Activated CD8-positive, alpha-beta T cell treated with anti-CD3 and anti-CD28 coated beads for 36 hours (primary cell): ENCODE measurements at regions not wholly inside any gene's neighbourhood (a gene's known extent, or its start where the extent isn't known, plus 50 kb on each side); places are given as distances from the start of the nearest gene placed in this dataset.
"Not testable (repeated sequence)": the region's sequence is repeated elsewhere in the genome, so short reads cannot be mapped to it uniquely, and the experiment has no call there.

Experiments used
- ATAC-seq: fragments of 200-7000 bp; cut with Tn5 transposase; one replicate; pipeline ENCODE4 v1.10.0; 2021; ENCODE audit warnings: mild to moderate bottlenecking, moderate library complexity
- CTCF ChIA-PET: fragments of 350-600 bp; sonication (Branson Sonifier 250); formaldehyde crosslinking; loops from one replicate; lab custom pipeline; 2021; ENCODE audit warnings: antibody characterized with exemption; lab: Charles Lee
- POLR2A ChIA-PET: fragments of 350-600 bp; sonication (Branson Sonifier 250); formaldehyde crosslinking; loops from one replicate; lab custom pipeline; 2021; ENCODE audit warnings: antibody characterized with exemption; lab: Charles Lee
- DNase-seq: peaks from one replicate; pipeline ENCODE4 v3.0.0-alpha.2; 2020
- H3K27ac Mint-ChIP-seq: one replicate; pipeline ENCODE4 v1.8.0; 2021; ENCODE audit warnings: mild to moderate bottlenecking, mixed read lengths
- H3K27me3 Mint-ChIP-seq: one replicate; pipeline ENCODE4 v1.8.0; 2021; ENCODE audit warnings: mixed read lengths
- H3K36me3 Mint-ChIP-seq: one replicate; pipeline ENCODE4 v1.8.0; 2021; ENCODE audit warnings: low read depth, mixed read lengths
- H3K4me1 Mint-ChIP-seq: one replicate; pipeline ENCODE4 v1.8.0; 2021; ENCODE audit warnings: low read depth, mixed read lengths
- H3K4me3 Mint-ChIP-seq: one replicate; pipeline ENCODE4 v1.8.0; 2021; ENCODE audit warnings: mild to moderate bottlenecking, moderate library complexity, mixed read lengths
- H3K9me3 Mint-ChIP-seq: one replicate; pipeline ENCODE4 v1.8.0; 2021; ENCODE audit warnings: mixed read lengths
- CTCF ChIP-seq: fragments of 200-600 bp; IDR thresholded peaks from one replicate; pipeline ENCODE4 v1.8.0; 2022; ENCODE audit warnings: antibody characterized with exemption, mild to moderate bottlenecking
- intact Hi-C: fragments of 100-400 bp; cut with micrococcal nuclease; formaldehyde crosslinking; loops from one replicate; pipeline ENCODE4 v1.10.0; 2022

- H3K4me1 Mint-ChIP-seq, result no peaks in the 10 kb centered on the region
- H3K9me3 Mint-ChIP-seq, result peaks cover 19% of the 10 kb centered on the region
- peaks cover 1% of the 10 kb centered on the region for H3K27me3 Mint-ChIP-seq
- H3K4me3 Mint-ChIP-seq, result no peak overlapping the region
- ChIA-PET POLR2A (no interaction called here), CTCF (no interaction called here)
- no peak overlapping the region for H3K27ac Mint-ChIP-seq
- H3K36me3 Mint-ChIP-seq, result no peaks in the 10 kb centered on the region
- ATAC-seq (no peak), DNase-seq (no peak)
- intact Hi-C loops, result no loop called here
- no peak for TF ChIP-seq CTCF
Observed at GRCh38 chr7:69438584-69439412, 159.5 kb upstream of the AUTS2 start.

GRCh38 chr7:69439636-69440325 lies 158.5 kb upstream of the AUTS2 start:
- intact Hi-C loops, result no loop called here
- Mint-ChIP-seq H3K4me1 (no peaks in the 10 kb centered on the region), H3K4me3 (no peak overlapping the region), H3K27ac (no peak overlapping the region), H3K9me3 (peaks cover 17% of the 10 kb centered on the region), H3K27me3 (no peaks in the 10 kb centered on the region), H3K36me3 (no peaks in the 10 kb centered on the region)
- ChIA-PET POLR2A (no interaction called here), CTCF (no interaction called here)
- DNase-seq (no peak), ATAC-seq (no peak)
- no peak for TF ChIP-seq CTCF

GRCh38 chr7:69440976-69441375 lies 157.3 kb upstream of the AUTS2 start:
- CTCF ChIA-PET, result interaction anchor here (0.6 kb wide), 1 partner anchor 54 kb away, joined by 3 read pairs; no protein-coding TSS in a partner anchor
- Mint-ChIP-seq H3K36me3 (no peaks in the 10 kb centered on the region), H3K4me1 (no peaks in the 10 kb centered on the region), H3K4me3 (no peak overlapping the region), H3K27ac (no peak overlapping the region), H3K9me3 (peaks cover 17% of the 10 kb centered on the region), H3K27me3 (no peaks in the 10 kb centered on the region)
- TF ChIP-seq CTCF, result no peak
- ATAC-seq (no peak), DNase-seq (no peak)
- intact Hi-C loops, result no loop called here
- POLR2A ChIA-PET, result no interaction called here

- DNase-seq, result no peak
- Mint-ChIP-seq H3K27ac (no peak overlapping the region), H3K27me3 (no peaks in the 10 kb centered on the region), H3K9me3 (peaks cover 17% of the 10 kb centered on the region), H3K36me3 (no peaks in the 10 kb centered on the region), H3K4me1 (no peaks in the 10 kb centered on the region), H3K4me3 (no peak overlapping the region)
- ChIA-PET POLR2A (no interaction called here), CTCF (no interaction called here)
- no peak for ATAC-seq
- intact Hi-C loops, result no loop called here
- no peak for TF ChIP-seq CTCF
Observed at GRCh38 chr7:69443136-69443535, 155.1 kb upstream of the AUTS2 start.

- POLR2A ChIA-PET, result no interaction called here
Observed at GRCh38 chr7:69445541-69445940, 152.7 kb upstream of the AUTS2 start.

GRCh38 chr7:69446213-69446612 lies 152.1 kb upstream of the AUTS2 start:
- POLR2A ChIA-PET, ATAC-seq, H3K9me3 Mint-ChIP-seq, CTCF ChIA-PET, H3K4me3 Mint-ChIP-seq, H3K27ac Mint-ChIP-seq, DNase-seq, H3K36me3 Mint-ChIP-seq, intact Hi-C loops, H3K4me1 Mint-ChIP-seq, H3K27me3 Mint-ChIP-seq: not testable (repeated sequence)

More at GRCh38 chr7:69445541-69445940, 152.7 kb upstream of the AUTS2 start:
- H3K27me3 Mint-ChIP-seq, result no peaks in the 10 kb centered on the region
- H3K9me3 Mint-ChIP-seq, result peaks cover 7% of the 10 kb centered on the region
- intact Hi-C loops, result no loop called here
- no peak for TF ChIP-seq CTCF
- H3K36me3 Mint-ChIP-seq, result no peaks in the 10 kb centered on the region
- ATAC-seq (no peak), DNase-seq (no peak)
- no peaks in the 10 kb centered on the region for H3K4me1 Mint-ChIP-seq
- CTCF ChIA-PET, result no interaction called here
- no peak overlapping the region for H3K4me3 Mint-ChIP-seq
- no peak overlapping the region for H3K27ac Mint-ChIP-seq
